ENCODE measurements at regions not wholly inside any gene's neighbourhood (a gene's known extent, or its start where the extent isn't known, plus 50 kb on each side); places are given as distances from the start of the nearest gene placed in this dataset.

DNA sequence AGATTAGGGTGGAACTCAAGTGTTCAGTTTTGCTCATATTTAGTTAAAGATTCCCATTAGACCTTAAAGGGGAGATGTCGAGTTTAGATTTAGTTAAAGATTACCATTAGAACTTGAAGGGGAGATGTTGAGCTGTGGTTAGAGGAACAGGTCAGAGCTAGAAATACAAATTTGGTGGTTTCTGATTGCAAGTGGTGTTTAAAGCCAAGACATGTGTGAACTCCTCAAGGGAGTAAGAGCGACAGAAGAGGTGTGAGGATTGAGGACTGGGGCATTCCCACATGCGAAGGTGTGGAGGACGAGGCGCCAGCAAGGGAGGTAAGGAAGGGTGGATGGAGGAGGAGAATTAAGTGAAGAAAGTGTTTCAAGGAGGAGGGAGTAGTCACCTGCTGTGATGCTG, 168.6 kb downstream of the IER5 start:
- no peak for DNase-seq
- Histone ChIP-seq H3K4me3 (no peak overlapping the region), H3K9me3 (replicated peaks) (peaks cover 20% of the 10 kb centered on the region), H3K4me1 (no peaks in the 10 kb centered on the region), H3K27ac (replicated peaks) (no peak overlapping the region), H3K36me3 (no peaks in the 10 kb centered on the region), H3K27me3 (ENCODE audit: low read depth) (peaks cover 56% of the 10 kb centered on the region)
- intact Hi-C loops (cut with micrococcal nuclease) = no loop called here
- TF ChIP-seq, protein P1, sequence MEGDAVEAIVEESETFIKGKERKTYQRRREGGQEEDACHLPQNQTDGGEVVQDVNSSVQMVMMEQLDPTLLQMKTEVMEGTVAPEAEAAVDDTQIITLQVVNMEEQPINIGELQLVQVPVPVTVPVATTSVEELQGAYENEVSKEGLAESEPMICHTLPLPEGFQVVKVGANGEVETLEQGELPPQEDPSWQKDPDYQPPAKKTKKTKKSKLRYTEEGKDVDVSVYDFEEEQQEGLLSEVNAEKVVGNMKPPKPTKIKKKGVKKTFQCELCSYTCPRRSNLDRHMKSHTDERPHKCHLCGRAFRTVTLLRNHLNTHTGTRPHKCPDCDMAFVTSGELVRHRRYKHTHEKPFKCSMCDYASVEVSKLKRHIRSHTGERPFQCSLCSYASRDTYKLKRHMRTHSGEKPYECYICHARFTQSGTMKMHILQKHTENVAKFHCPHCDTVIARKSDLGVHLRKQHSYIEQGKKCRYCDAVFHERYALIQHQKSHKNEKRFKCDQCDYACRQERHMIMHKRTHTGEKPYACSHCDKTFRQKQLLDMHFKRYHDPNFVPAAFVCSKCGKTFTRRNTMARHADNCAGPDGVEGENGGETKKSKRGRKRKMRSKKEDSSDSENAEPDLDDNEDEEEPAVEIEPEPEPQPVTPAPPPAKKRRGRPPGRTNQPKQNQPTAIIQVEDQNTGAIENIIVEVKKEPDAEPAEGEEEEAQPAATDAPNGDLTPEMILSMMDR (IDR thresholded peaks at IDR 0.05; ENCODE audit: borderline replicate concordance) = no peak

DNA sequence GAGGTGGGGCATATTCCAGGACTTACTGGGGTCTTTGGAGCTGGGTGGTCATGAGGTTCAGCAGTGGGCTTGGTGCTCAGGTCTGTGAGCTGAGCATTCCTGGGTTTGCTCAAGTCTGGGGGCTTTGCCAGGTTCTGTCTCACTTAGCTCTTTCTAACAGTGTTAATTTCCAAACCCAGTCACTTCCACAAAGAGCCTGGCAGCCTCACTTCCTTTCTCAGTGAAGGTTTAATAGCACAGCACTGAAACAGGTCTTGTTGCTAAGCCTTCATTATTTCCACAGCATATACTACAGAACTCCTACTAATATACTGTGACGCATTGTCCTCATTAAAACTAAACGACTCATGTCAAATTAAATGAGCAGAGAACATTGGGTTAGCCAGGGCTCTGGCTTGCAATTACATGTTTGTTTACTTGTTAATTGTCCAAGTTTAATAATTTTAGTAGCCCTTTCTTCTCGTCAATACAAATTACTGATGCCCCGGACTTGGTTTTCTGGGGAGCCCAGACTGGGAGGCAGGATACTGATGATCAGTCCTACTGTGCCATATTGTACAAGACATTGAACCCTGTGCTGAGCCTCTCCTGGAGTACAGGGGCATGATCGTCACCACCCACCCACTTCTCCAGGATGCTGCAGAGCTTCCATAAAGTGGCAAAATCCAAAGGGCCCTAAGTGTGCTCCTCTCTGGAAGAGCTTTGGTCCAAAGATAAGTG, 170.7 kb downstream of the IER5 start:
- intact Hi-C loops (cut with micrococcal nuclease) = no loop called here
- Histone ChIP-seq H3K4me1 (no peaks in the 10 kb centered on the region), H3K36me3 (no peaks in the 10 kb centered on the region), H3K4me3 (no peak overlapping the region), H3K9me3 (replicated peaks) (peaks cover 17% of the 10 kb centered on the region), H3K27ac (replicated peaks) (no peak overlapping the region), H3K27me3 (ENCODE audit: low read depth) (peaks cover 65% of the 10 kb centered on the region)
- TF ChIP-seq, protein P1 (IDR thresholded peaks at IDR 0.05; ENCODE audit: borderline replicate concordance) = no peak
- DNase-seq = no peak

DNA sequence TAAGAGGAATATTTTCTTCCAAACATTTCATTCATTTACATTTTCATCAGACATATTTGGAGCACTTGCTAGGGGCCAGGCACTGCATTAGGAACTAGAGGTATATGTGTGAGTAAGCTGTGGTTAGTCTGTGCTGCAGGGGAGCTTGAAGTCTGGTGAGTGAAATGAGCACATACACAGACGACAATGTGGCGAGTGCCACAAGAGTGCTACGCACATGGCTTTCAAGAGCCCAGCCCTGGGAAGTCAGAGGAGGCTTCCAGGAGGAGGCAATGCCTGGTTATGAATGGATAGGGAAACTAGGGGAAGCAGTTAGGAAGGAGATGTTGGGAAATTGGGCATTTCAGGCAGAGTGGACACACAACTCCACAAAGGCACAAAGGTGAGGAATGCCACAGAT, 171.8 kb downstream of the IER5 start:
- intact Hi-C loops (cut with micrococcal nuclease) = no loop called here
- peaks cover 65% of the 10 kb centered on the region for H3K27me3 ChIP-seq (ENCODE audit: low read depth)
- no peaks in the 10 kb centered on the region for H3K4me1 ChIP-seq
- TF ChIP-seq, protein P1 (IDR thresholded peaks at IDR 0.05; ENCODE audit: borderline replicate concordance) = no peak
- no peak overlapping the region for H3K4me3 ChIP-seq
- peaks cover 6% of the 10 kb centered on the region for H3K9me3 ChIP-seq (replicated peaks)
- H3K27ac ChIP-seq (replicated peaks) = no peak overlapping the region
- no peak for DNase-seq
- no peaks in the 10 kb centered on the region for H3K36me3 ChIP-seq

DNA sequence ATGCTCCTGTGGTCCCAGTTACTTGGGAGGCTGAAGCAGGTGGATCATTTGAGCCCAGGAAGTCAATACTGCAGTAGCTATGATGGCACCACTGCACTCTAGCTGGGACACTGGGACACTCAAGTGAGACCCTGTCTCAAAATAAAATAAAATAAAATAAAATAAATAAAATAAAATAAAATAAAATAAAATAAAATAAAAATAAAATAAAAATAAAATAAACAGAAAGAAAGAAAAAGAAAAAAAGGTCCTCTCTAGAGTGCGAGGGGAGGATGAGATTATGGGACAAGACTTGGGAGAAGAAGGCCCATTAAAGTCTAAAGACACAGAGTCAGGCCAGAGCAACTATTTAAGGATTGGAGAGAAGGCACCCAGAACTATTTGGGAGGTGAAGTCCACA, 172.5 kb downstream of the IER5 start:
- TF ChIP-seq, protein P1 (IDR thresholded peaks at IDR 0.05; ENCODE audit: borderline replicate concordance) = no peak
- Histone ChIP-seq H3K9me3 (replicated peaks) (no peaks in the 10 kb centered on the region), H3K4me1 (no peaks in the 10 kb centered on the region), H3K4me3 (no peak overlapping the region), H3K36me3 (no peaks in the 10 kb centered on the region), H3K27ac (replicated peaks) (no peak overlapping the region), H3K27me3 (ENCODE audit: low read depth) (peaks cover 61% of the 10 kb centered on the region)
- DNase-seq = no peak
- intact Hi-C loops (cut with micrococcal nuclease) = no loop called here

DNA sequence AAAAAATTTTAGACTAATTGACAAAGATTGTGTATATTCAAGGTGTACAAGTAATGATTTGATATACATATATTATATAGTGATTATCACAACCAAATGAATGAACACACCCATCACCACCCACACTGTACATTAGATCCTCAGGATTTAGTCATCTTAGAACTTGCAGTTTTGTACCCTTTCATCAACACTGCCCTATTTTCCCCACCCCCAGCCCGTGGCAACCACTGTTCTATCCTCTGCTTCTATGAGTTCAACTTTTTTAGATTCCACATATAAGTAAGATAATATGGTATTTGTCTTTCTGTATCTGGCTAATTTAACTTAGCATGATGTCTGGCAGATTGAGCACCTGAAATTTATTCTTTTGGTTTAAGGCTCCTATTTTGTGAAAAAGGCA, 173.6 kb downstream of the IER5 start:
- TF ChIP-seq, protein P1 (IDR thresholded peaks at IDR 0.05; ENCODE audit: borderline replicate concordance) = no peak

More for the DNA sequence above, 173.6 kb downstream of the IER5 start:
- peaks cover 52% of the 10 kb centered on the region for H3K27me3 ChIP-seq (ENCODE audit: low read depth)
- intact Hi-C loops (cut with micrococcal nuclease) = no loop called here
- no peaks in the 10 kb centered on the region for H3K36me3 ChIP-seq
- H3K27ac ChIP-seq (replicated peaks) = no peak overlapping the region
- H3K4me3 ChIP-seq = no peak overlapping the region
- peaks cover 4% of the 10 kb centered on the region for H3K9me3 ChIP-seq (replicated peaks)
- DNase-seq = no peak
- H3K4me1 ChIP-seq = no peaks in the 10 kb centered on the region
